ENCODE measurements at regions not wholly inside any gene's neighbourhood (a gene's known extent, or its start where the extent isn't known, plus 50 kb on each side); places are given as distances from the start of the nearest gene placed in this dataset.
"Not testable (repeated sequence)": the region's sequence is repeated elsewhere in the genome, so short reads cannot be mapped to it uniquely, and the experiment has no call there.

- DNase-seq, result no peak
Measured at GRCh38 chr1:238991765-238992495, 394.4 kb upstream of the CHRM3 start.

GRCh38 chr1:238985312-238985711 is 401.1 kb upstream of the CHRM3 start:
- no peak for DNase-seq

GRCh38 chr1:238982736-238983135 is 403.6 kb upstream of the CHRM3 start:
- no peak for DNase-seq

- DNase-seq, result no peak
Measured at GRCh38 chr1:238981317-238981933, 404.9 kb upstream of the CHRM3 start.

GRCh38 chr1:238980053-238980452 is 406.3 kb upstream of the CHRM3 start:
- no peak for DNase-seq

- DNase-seq, result no peak
Measured at GRCh38 chr1:238964631-238965030, 421.7 kb upstream of the CHRM3 start.

- DNase-seq, result no peak
Measured at GRCh38 chr1:238962941-238963340, 423.4 kb upstream of the CHRM3 start.

GRCh38 chr1:238961790-238962189 is 424.6 kb upstream of the CHRM3 start:
- DNase-seq, result no peak

- DNase-seq, result no peak
Measured at GRCh38 chr1:238960071-238960470, 426.3 kb upstream of the CHRM3 start.

GRCh38 chr1:238955934-238956333 is 430.4 kb upstream of the CHRM3 start:
- no peak for DNase-seq

GRCh38 chr1:238954865-238955264 is 431.5 kb upstream of the CHRM3 start:
- DNase-seq, result no peak

GRCh38 chr1:238953448-238954010 is 432.8 kb upstream of the CHRM3 start:
- DNase-seq, result no peak

- no peak for DNase-seq
Measured at GRCh38 chr1:238951809-238952208, 434.6 kb upstream of the CHRM3 start.

- DNase-seq, result no peak
Measured at GRCh38 chr1:238950784-238951183, 435.6 kb upstream of the CHRM3 start.

- no peak for DNase-seq
Measured at GRCh38 chr1:238950017-238950416, 436.4 kb upstream of the CHRM3 start.

- no peak for DNase-seq
Measured at GRCh38 chr1:238944028-238944427, 442.3 kb upstream of the CHRM3 start.

GRCh38 chr1:238927899-238928298 is 458.5 kb upstream of the CHRM3 start:
- no peak for DNase-seq

GRCh38 chr1:238916828-238917227 is 469.5 kb upstream of the CHRM3 start:
- no peak for DNase-seq

GRCh38 chr1:238914346-238914745 is 472.0 kb upstream of the CHRM3 start:
- DNase-seq, result no peak

GRCh38 chr1:238913210-238913609 is 473.2 kb upstream of the CHRM3 start:
- DNase-seq, result no peak

- DNase-seq, result no peak
Measured at GRCh38 chr1:238912148-238912547, 474.2 kb upstream of the CHRM3 start.

GRCh38 chr1:238902752-238903151 is 483.6 kb upstream of the CHRM3 start:
- not testable (repeated sequence) for DNase-seq

- DNase-seq, result no peak
Measured at GRCh38 chr1:238900334-238900865, 486.0 kb upstream of the CHRM3 start.

GRCh38 chr1:238898856-238899255 is 487.5 kb upstream of the CHRM3 start:
- no peak for DNase-seq

All from NCI-H1694 (cell line).